CD4-positive, alpha-beta T cell treated with Interferon alpha-2 for 1 hour (primary cell): ENCODE measurements at regions not wholly inside any gene's neighbourhood (a gene's known extent, or its start where the extent isn't known, plus 50 kb on each side); places are given as distances from the start of the nearest gene placed in this dataset.

ENCODE experiments used
- DNase-seq, 2 donors: peaks; one replicate each; pipeline ENCODE4 v3.0.0-alpha.2; 2020 to 2022

DNA sequence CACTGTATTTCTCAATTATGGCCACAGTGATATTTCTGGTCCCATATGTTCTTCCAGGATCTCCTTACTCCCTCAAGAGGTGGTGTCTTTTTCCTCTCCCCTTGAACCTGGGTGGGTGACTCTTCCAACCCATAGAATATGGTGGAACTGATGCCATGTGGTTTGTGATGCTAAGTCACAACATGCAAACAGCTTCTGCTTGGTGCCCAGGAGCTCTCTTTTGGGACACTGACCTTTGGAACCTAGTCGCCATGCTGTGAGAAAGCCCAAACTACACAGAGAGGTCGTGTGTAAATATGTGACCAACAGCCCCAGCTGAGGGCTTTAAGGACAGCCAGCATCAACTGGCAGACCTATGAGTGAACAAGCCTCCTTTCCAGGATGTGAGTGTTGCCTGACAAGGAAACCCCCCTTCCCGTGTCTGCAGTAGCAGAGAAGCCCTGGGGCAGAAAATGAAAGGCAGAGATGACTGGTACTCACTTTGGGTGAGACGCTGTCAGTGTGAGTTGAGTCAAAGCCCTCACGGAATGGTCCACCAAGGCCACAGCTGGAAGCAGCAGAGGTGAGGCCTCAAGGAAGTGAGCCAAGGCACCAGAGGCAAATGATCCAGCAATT is 223.4 kb downstream of the BCOR start:
- DNase-seq, result peak in 1 of 2 donors; percentile 19

DNA sequence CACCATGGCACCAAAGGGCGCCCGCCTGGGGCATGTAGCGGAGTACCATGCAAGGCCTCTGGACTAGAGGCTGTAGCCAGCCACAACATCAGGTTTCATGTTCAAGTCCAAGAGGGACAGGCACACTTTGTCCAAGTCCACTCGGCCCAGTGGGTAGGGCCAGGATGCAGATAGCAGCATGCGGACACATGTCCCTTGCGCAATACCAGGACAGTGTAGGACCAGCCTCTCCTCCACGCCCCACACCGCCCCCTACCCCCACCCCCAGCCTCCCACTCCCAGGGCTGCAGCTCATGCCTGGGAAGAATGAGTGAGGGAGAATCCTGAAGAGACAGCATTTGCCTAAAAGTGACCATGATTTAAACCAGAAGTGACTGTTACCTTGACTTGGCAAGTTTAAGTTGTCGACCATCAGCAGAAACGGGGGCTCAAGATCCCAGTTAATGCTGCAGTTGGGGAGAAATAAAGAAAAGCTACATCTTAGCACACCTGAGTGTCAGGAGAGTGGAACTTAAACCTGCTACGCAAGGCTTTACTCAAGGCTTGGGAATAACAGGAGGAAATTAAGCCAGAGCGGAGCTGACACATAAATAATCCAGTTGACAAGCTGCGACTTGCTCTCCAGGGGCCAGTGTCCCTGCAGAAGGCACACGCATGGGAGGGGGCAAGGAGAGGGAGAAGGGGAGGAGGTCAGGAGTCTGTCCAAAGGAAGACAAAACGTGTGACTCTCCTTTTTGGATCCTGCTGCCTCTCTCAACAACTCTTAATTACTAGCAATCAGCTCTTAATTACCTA is 221.7 kb downstream of the BCOR start:
- no peak for DNase-seq

DNA sequence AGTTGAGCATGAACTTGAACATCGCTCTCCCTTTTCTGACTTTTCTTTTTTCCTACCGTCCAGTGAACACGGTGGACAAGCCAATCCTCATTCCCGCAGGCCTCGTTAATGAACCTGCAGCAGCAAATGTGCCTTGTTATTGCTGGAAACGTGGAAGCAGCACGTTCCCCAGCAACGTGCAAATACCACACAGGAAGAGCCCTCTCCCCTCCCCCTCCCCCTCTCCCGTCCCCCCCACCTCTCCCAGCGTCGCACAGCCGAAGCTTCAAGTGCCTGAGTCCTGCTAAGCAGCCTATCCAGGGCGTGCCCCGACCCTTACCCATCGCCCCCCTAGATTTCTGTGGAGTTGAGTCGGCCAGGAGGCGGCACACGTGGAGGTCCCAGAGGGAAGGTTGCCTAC is 219.9 kb downstream of the BCOR start:
- DNase-seq, result no peak

DNA sequence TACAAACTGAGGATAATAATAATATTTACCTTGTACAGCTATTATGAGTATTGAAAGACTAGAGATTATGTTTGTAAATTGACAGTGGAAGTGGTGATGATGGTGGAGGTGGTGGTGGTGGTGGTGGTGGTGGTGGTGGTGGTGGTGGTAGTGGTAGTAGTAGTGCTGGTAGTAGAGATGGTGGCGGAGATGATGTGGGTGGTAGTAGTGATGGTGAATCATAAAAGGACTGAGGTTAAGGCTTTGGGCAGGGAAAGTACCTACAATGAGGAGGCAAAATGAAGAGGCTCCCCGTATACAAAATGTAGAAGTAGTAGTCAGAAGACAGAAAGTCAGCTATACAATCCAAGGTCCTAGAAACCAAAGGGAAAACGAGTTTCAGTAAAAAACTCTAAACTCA is 214.1 kb downstream of the BCOR start:
- peak in 1 of 2 donors; percentile 17 for DNase-seq

DNA sequence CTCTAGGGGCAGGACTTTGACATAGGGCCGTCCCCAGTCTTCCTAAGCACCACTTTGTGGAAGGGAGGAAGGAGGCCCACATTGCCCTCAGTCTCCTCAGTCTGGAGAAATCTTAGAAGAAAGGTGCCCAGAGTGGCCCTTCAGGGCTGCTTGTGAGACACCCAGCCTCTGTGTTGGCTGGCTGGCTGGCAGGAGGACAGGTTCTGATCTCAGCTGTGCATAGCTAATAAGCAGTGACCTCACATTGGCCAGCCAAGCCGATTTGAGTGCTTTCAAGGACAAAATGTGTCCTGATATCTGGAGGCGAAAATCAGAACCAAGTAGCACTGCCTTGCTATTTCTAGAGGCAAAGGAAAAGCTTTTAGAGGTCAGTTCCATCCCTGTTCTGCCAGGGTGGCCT is 211.5 kb downstream of the BCOR start:
- DNase-seq, result no peak

DNA sequence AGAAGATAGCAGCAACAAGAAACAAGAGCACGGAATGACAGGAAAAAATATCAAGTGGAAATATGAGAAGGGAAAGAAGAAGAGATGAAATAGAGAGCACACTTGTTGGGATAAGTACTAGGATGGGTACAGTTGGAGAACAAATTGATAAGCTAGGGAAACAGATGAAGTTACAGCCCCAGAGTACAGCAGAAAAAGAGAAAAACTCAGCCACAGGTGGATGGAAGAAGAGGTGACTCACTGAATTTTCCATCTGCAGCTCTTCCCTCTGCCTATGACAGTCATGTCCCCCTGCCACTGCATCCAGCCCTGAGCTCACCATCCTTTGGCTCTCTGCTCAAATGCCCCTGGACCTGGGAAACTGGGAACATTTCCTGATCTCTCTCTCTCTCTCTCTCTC is 209.0 kb downstream of the BCOR start:
- no peak for DNase-seq

DNA sequence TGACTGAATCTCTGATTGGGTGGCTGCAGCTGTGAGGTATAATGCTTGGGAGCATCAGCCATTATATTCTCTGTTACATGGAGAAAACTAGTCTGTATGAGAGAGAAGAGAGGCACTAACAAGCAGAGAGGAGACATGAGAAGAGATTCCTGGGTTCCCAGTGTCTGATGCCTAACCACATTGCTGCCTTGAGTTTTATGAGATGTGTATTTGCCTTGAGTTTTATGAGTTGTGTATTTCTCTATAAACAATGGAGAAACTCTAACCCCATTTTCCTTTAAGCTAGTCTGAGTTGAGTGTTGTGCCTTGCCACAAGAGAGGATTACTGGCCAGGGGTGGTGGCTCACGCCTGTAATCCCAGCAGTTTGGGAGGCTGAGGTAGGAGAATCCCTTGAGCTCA is 208.1 kb downstream of the BCOR start:
- DNase-seq, result no peak

DNA sequence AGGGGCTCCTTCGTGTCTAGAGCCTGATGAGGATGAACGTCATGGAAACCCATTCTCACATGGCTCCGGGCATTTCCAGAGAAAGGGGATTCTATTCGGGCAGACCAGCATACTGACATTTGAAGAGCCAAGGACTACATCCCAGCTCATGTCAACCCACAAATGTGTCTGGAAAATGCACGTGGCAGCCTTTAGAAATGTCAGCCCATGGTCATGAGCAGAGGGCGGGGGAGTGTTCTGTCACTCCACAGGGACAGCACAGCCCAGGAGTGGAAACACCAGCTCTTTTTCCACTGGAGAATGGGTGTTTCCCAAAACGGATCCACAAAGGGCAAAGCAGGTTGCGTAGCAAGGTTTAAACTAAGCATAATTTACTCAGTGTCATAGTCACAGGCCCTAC is 207.0 kb downstream of the BCOR start:
- DNase-seq, result no peak

DNA sequence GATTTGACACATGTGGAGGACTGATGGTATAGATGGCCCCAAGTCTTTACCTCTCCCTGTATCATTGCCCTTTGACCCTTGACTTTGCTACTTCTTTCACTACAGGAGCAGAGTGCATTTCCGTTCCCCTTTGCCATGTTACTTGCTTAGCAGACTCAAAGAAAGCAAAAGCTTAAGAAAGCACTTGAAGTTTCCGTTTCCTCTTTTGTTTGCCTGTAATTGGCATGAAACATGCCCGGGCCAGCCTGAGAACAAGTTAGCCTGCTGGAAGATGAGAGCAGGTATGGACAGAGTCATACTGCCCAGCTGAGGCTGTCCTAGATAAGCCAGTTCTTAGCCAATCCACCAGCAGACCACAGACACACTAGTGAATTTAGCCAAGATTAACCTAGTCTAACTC is 206.0 kb downstream of the BCOR start:
- DNase-seq, result no peak

DNA sequence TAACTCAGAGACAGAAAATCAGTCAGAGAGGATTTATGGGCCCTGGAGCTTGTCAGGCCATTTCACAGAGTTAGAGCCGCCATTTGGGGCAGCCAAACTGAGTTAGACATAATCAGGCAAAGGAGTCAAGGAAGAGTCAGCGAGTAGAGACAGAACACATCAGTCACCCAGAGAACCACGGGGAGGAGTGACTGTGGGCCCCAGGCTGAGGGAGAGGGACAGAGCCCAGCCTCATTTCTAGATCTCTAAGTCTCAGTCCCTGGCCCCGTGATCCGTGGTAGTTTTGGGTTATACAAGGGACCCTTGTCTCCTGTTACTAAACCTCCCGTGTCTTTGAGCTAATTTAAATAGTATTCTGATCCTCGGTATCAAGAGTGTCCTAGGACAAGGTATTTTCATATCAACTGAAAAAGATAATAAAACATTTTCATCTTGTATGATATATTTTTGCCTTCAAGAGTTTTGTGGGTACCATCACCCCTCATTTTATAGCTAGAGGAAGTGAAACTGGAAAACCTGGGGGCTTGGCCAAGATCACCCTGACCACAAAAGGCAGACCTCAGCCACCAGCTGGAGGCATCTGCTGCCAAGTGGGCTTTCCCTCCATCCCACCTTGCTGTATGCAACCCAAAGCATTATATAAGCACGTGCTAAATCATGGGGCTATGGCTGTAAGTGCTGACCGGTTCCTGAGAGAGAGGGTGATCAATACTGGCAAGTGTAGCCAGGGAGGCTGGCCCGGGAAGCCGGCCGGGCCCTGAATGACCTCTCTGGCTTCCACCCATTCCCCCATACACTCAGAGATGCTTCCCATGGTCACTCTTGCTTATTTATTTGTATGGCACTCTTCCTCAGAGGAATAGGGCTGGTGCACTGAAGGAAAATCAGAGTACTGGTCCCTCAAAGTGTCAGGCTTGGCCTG is 204.1 kb downstream of the BCOR start:
- no peak for DNase-seq

DNA sequence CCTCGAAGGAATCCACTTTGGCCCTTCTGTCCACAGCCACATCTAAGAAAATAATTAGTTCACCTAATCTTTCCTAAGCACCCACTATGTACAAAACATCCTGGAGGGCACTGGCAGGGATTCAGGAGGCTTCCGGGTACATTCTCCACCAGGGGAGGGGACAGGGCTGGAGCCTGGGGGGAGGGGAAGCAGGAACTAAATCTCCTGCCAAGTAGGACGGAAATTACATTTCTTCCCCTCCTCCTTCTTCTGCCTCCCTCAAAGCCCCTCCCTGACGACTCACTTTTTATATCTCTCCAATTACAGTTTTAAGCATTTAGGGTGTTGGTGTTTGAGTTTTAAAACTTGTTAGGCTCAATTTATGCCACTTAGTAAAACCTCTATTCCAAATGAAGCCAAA is 203.1 kb downstream of the BCOR start:
- no peak for DNase-seq

DNA sequence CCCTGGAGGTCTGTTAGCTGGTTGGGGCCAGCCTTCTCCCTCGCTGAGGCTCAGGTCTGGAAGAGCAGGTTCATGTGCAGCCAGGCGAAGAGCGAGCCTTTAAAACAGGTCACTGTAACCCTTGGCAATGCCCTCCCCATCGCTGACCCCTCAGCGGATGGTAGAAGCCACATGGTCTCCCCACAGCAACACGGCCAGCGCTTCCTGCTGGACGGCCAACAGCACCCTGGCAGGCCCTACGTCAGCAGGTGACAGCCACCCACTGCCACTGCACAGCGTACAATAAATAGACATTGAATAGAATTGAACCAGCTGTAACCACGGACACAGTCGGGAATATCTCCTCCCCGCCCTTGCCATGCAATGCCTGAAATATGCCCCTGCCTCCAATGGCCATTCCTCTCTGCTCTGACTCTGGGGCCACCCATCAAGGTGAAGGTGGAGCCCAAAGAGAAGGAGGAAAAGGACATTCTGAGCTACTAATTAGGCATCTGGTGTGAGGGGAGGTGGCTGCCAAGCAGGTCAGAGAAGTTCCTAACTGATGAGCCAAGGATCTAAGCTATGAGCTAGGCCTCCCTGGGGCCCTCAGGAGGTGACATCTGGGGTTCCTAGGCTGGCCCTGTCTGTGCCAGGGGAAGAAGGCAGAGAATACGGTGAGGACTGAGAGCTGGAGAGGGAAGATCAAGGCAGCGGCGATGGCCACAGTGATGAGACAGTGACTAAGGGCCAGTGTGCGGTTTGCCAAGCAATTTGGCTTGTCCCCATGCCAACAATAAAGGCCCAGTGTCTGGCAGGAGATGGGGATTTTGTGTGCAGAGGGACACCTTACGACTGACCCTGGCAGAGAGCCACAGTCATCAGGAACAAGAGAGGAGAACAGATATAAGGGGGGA is 202.3 kb downstream of the BCOR start:
- DNase-seq, result no peak

DNA sequence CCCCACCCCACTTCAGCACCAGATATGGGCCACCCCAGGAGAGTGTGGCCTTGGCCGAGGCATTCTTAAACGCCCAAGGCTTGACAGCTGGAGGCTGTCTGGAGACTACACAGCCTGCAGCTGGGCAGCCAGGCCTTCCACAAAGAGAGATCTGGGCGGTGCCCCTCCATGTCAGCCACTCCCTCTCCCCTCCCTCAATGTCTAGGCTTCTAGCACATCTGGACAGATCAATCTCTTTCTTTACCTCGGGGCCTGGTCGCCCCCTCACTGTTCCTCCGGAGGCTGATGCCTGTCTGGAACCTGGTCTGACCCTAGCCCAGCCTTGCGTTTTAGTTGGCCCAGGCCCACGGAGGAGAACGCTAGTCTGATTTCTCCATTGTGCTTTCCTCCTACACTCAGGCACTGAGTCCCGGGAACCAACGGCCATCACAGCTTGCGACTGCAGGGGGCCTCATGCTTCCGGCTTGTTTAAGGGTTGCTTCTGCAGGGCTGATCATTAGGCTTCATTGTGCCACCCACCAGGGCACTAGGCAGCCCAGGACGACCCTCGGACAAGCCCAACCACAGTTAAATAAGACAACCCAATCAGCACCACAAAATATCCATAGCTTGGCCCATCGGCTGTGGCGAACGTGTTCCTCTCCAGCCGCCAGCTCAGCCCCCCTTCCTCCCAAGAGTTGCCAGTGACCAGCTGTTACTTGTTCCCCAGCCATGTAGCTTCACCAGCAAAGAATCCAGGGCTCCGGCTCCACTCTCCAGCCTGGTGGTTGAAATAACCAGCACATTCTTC is 200.6 kb downstream of the BCOR start:
- DNase-seq, result no peak

DNA sequence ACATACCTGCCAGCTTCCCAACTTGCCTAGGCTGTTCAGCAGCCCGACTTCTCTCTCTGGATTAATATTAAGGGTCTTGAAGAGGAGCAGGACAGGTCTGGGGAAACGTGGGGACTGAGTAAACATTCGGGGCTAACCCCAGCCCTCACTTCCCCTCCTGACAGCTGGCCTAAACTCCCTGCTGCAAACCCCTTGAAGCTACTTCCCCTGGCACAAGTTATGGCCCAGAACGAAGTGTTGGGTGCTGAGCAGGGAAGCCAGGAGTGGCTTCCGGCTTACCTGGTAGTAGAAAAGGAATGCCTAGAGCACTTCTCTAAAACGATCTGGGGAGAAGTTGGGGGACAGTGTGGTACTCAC is 200.0 kb downstream of the BCOR start:
- DNase-seq, result no peak

DNA sequence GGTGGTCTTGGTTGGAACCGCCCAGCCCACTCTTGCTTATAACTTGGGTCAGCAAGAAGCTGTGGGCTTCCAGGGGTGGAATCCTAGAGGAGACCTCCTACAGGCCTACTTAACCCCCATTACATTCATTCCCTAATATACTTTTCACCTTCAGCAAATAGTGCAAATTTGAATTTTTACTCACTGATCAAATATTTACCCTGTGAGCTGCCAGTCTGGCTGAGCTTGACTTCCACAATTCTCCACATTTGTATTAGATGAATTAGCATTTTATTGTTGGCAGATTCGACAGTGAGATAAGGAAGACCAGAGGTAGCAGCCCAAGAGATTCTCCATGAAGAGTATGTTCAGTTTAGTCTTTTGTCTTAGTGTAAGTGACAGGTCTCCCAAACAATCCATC is 199.6 kb downstream of the BCOR start:
- no peak for DNase-seq

DNA sequence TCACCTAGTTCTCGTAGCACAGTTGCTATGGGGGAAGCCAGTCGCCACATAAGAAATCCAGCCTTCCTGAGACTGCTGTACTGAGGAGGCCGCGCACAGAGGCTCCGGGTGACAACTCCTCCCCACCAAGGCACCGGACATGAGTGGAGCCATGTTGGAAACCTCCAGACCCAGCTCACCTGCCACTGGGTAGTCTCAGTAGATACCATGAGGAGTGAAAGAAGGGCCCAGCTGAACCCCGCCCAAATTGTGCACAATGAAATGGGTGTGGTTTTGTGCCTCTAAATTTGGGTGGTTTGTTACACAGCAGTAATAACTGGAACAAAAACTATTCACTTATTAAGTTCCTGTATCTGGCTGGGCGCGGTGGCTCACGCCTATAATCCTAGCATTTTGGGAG is 198.7 kb downstream of the BCOR start:
- DNase-seq, result no peak

DNA sequence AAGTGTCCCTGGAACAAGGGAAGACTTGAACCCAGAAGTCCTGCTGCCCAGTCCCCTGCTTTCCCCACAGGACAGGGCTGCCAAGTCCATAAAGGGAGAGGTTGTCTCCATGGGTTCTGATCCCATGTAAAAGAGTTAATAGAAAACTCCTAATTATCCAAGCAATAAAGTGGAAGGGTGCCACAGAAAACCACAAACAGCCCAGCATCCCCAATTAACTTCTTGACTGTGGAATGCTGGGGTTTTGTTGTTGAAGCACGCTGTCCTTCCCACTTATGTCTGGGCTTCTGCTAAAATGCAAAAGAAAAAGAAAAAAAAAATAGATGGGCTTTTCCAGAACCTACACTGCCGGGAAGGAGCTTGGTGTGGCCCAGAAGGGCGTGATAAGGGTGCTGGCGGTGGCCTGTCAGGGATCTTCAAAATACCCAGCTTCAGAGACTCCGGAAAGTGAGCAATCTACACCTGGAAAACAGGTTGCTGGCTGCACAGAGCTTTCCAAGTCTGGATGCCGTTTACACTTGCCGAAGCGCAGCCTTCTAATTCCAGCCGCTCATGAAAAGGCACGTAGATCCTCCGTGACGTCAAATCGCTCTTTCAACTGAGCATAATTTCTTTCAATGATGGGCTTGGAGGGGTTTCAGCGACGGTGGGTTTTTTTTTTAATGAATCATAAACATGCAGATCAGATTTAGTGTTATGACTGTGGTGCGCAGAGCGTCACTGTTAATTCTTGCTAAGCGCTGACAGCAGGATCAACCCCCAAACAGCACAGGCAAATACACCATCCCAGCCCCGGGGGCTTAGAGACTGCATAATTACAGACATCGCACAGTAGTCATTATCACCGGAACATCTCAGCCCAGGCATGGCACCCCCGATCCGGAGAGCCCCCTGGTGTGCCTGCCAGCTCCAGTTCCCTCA is 197.6 kb downstream of the BCOR start:
- DNase-seq, result no peak

DNA sequence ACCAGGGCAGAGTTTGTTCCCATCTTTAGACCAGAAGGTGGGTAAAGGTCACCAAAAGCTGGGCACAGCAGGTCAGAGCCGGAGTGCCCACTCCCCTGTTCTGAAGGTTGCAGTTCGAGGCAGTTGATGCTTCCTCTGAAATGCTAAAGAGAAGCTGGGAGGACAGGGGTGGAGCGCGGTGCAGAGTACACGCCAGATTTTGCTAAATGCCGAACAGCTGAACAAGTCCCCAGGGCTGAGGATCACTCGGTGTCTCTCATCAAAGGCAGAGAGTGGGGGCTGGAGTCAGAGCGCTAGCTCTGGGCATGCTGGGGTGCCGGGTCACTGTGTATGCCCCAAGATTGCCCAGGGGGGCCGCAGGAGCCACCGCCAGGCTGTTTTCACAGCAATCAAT is 197.0 kb downstream of the BCOR start:
- DNase-seq, result no peak

DNA sequence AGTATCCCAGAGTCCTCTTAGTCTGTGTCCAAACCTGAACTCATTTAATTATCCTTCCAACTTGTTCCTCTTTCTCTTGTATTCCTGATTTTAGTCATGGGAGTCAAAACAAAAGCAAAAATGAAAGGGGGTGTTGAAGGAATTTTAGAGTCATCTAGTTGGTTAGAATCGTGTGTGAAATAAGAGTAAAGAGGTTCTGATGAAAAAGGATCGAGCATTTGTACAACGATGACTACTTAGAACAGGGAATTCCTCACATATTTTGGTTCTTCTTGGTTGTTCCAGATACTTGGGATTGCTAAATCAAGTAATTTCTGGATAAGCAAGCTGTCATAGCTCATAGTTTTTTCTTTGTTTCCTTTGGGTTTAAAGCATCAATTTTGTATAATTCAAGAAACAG is 194.4 kb downstream of the BCOR start:
- DNase-seq, result no peak

DNA sequence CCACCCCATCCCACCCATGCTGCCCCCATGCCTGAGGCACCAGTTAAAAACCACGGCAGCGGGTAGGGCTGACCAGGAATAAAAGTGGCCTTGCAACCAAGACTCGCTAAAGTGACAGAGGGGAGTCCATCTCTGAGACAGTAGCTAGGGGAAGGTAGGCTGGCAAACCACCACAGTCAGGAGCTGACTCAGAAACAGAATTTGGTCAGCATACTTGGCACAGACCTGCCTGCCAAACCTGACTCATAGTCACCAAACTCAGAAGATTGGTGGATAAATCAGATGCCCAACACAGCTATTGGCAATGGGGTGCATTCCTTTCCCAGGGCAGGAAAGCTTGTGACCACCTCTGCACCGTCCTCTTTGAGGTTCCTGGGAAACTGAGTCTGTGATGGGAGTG is 193.8 kb downstream of the BCOR start:
- DNase-seq, result no peak
